Liver (tissue), 3 donors: ENCODE measurements at regions not wholly inside any gene's neighbourhood (a gene's known extent, or its start where the extent isn't known, plus 50 kb on each side); places are given as distances from the start of the nearest gene placed in this dataset.

ENCODE experiments used
- EGR1 ChIP-seq, 2 donors: IDR thresholded peaks; 2 replicates each; pipeline ENCODE4 v1.6.1; 2016 to 2018; ENCODE audit warnings: antibody characterized with exemption in 2 of 2, low read depth in 2 of 2
- FOXA1 ChIP-seq: IDR thresholded peaks from 2 replicates; pipeline ENCODE4 v1.6.1; 2016; ENCODE audit warnings: antibody characterized with exemption
- GABPA ChIP-seq, 2 donors: IDR thresholded peaks in 1 of 2; conservative IDR thresholded peaks in 1 of 2; 2 replicates each; pipeline ENCODE4 v1.6.1; 2016; ENCODE audit warnings: antibody characterized with exemption in 2 of 2, mild to moderate bottlenecking in 1 of 2, moderate library complexity in 1 of 2
- HNF4A ChIP-seq, 2 donors: conservative IDR thresholded peaks; 2 replicates each; pipeline ENCODE4 v1.6.1; 2016; ENCODE audit warnings: antibody characterized with exemption in 2 of 2, mild to moderate bottlenecking in 2 of 2
- JUND ChIP-seq, 2 donors: IDR thresholded peaks; 2 replicates each; pipeline ENCODE4 v1.6.1; 2016; ENCODE audit warnings: antibody characterized with exemption in 2 of 2
- RAD21 ChIP-seq, 2 donors: IDR thresholded peaks; 2 replicates each; pipeline ENCODE4 v1.6.1; 2016; ENCODE audit warnings: antibody characterized with exemption in 2 of 2, mild to moderate bottlenecking in 2 of 2
- RXRA ChIP-seq, 2 donors: IDR thresholded peaks; 2 replicates each; pipeline ENCODE4 v1.6.1; 2017 to 2018; ENCODE audit warnings: antibody characterized with exemption in 2 of 2, mild to moderate bottlenecking in 1 of 2
- SP1 ChIP-seq: IDR thresholded peaks from 2 replicates; pipeline ENCODE4 v1.6.1; 2018; ENCODE audit warnings: antibody characterized with exemption, mild to moderate bottlenecking
- TAF1 ChIP-seq: conservative IDR thresholded peaks from 2 replicates; pipeline ENCODE4 v1.6.1; 2016; ENCODE audit warnings: antibody characterized with exemption, mild to moderate bottlenecking
- YY1 ChIP-seq: IDR thresholded peaks from 2 replicates; pipeline ENCODE4 v1.6.1; 2016; ENCODE audit warnings: antibody characterized with exemption, mild to moderate bottlenecking
- TF ChIP-seq, protein P1 (sequence below): fragments of 150-350 bp; IDR thresholded peaks from 2 replicates; pipeline ENCODE4 v1.5.1; 2017; ENCODE audit warnings: improper control_type of control experiment, low read depth, low read length; ENCODE audit not compliant: missing input control
- TF ChIP-seq, protein P2 (sequence below): IDR thresholded peaks from 2 replicates; pipeline ENCODE4 v1.6.1; 2016; ENCODE audit warnings: antibody characterized with exemption
- TF ChIP-seq, protein P3 (sequence below): IDR thresholded peaks from 2 replicates; pipeline ENCODE4 v1.6.1; 2016; ENCODE audit warnings: antibody characterized with exemption, mild to moderate bottlenecking
- donor health status: healthy.
- donor health status: healthy.

- TF ChIP-seq EGR1 (IDR thresholded peaks at IDR 0.05; ENCODE audit: low read depth in 2 of 2) (no peak), JUND (IDR thresholded peaks at IDR 0.05) (no peak), RAD21 (IDR thresholded peaks at IDR 0.05) (no peak), YY1 (no peak), RXRA (IDR thresholded peaks at IDR 0.05) (no peak), GABPA (IDR thresholded peaks at IDR 0.05 in 1 of 2, conservative IDR thresholded peaks at IDR 0.05 in 1 of 2) (no peak), TAF1 (no peak), SP1 (no peak), HNF4A (conservative IDR thresholded peaks at IDR 0.05) (no peak), FOXA1 (no peak)
- TF ChIP-seq, protein P1, sequence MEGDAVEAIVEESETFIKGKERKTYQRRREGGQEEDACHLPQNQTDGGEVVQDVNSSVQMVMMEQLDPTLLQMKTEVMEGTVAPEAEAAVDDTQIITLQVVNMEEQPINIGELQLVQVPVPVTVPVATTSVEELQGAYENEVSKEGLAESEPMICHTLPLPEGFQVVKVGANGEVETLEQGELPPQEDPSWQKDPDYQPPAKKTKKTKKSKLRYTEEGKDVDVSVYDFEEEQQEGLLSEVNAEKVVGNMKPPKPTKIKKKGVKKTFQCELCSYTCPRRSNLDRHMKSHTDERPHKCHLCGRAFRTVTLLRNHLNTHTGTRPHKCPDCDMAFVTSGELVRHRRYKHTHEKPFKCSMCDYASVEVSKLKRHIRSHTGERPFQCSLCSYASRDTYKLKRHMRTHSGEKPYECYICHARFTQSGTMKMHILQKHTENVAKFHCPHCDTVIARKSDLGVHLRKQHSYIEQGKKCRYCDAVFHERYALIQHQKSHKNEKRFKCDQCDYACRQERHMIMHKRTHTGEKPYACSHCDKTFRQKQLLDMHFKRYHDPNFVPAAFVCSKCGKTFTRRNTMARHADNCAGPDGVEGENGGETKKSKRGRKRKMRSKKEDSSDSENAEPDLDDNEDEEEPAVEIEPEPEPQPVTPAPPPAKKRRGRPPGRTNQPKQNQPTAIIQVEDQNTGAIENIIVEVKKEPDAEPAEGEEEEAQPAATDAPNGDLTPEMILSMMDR, result no peak
- TF ChIP-seq, protein P2, sequence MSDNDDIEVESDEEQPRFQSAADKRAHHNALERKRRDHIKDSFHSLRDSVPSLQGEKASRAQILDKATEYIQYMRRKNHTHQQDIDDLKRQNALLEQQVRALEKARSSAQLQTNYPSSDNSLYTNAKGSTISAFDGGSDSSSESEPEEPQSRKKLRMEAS, result no peak
- TF ChIP-seq, protein P3, sequence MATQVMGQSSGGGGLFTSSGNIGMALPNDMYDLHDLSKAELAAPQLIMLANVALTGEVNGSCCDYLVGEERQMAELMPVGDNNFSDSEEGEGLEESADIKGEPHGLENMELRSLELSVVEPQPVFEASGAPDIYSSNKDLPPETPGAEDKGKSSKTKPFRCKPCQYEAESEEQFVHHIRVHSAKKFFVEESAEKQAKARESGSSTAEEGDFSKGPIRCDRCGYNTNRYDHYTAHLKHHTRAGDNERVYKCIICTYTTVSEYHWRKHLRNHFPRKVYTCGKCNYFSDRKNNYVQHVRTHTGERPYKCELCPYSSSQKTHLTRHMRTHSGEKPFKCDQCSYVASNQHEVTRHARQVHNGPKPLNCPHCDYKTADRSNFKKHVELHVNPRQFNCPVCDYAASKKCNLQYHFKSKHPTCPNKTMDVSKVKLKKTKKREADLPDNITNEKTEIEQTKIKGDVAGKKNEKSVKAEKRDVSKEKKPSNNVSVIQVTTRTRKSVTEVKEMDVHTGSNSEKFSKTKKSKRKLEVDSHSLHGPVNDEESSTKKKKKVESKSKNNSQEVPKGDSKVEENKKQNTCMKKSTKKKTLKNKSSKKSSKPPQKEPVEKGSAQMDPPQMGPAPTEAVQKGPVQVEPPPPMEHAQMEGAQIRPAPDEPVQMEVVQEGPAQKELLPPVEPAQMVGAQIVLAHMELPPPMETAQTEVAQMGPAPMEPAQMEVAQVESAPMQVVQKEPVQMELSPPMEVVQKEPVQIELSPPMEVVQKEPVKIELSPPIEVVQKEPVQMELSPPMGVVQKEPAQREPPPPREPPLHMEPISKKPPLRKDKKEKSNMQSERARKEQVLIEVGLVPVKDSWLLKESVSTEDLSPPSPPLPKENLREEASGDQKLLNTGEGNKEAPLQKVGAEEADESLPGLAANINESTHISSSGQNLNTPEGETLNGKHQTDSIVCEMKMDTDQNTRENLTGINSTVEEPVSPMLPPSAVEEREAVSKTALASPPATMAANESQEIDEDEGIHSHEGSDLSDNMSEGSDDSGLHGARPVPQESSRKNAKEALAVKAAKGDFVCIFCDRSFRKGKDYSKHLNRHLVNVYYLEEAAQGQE, result no peak
Measured at GRCh38 chrY:19868647-19869046, 124.1 kb upstream of the KDM5D start.
